ENCODE measurements at regions not wholly inside any gene's neighbourhood (a gene's known extent, or its start where the extent isn't known, plus 50 kb on each side); places are given as distances from the start of the nearest gene placed in this dataset.

DNA sequence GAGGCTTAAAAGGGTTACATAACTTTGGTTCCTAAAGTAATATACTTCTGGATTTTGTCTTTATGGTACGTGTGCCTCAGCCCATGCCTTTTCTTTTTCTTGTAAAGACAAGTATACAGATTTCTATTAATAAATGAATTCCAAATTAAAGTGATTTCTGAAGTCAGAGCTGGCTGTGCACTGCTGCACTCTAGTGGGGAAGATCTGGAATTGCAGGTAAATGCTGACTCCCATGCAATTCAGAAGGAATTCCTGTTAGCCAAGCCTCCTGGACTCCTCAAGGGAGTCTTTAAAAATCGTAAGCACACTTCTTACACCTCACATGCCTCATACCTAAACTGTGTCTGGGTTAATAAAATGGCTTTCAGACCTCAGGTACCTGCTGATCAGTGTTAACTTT is 118.4 kb upstream of the SLC7A1 start:
- DNase-seq (ENCODE audit: low read depth): no peak

GRCh38 chr13:29711776-29712175 is 116.3 kb upstream of the SLC7A1 start:
- peak; percentile 15 for DNase-seq (ENCODE audit: low read depth)

- no peak for DNase-seq (ENCODE audit: low read depth)
These were observed 115.0 kb upstream of the SLC7A1 start for GRCh38 chr13:29710511-29710910.

- peak; percentile 13 for DNase-seq (ENCODE audit: low read depth)
These were observed 114.0 kb upstream of the SLC7A1 start for GRCh38 chr13:29709407-29710069.

DNA sequence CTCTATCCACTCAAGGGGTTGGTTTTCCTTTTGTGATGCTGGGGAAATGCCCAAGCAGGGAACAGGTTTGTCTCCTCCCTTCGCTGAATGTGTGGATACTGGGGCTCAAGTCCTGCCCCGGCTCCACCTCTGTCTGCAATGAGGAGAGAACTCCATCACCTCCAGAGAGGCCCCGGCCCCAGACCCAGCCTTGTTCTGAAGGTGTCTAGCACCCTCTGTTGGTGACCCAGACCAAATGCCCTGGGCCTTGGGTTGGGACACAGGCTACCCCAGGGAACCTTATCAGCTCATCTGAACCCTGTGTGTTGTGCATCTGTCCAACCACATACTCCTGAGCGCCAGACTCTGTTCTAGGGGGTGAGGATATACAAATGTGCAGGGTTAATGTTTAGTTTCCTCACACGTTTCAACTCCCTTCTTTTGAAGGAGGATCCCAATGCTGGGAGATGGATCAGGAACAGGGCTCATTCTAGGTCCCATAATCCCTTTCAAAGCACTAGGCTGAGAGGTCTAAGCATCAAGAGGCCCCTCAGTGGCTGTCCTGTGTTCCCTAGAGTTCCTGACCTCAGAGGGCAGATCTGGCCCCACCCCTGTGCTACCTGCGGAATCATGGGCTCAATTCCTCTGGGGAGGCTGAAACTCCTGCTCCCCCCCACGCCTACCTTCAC is 112.5 kb upstream of the SLC7A1 start:
- peak; percentile 12 for DNase-seq (ENCODE audit: low read depth)

DNA sequence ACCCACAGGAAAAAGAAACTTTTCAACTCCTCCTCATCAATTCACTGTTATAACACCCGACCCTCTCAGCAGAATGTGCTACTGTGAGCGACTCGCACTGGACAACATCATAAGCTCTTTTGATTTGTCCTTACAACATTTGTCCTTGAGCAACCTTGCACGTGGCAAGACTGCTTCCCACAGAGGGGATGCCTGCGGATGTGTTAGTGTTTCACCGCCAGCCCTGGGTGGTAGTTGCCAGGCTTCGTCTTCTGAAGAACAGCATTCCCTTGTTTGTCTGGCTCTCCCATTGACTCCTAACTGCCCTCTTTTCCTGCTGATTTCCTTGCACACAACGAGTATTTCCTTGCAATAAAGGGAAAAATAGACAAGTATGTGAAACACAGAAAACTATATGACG is 111.4 kb upstream of the SLC7A1 start:
- DNase-seq (ENCODE audit: low read depth): no peak

DNA sequence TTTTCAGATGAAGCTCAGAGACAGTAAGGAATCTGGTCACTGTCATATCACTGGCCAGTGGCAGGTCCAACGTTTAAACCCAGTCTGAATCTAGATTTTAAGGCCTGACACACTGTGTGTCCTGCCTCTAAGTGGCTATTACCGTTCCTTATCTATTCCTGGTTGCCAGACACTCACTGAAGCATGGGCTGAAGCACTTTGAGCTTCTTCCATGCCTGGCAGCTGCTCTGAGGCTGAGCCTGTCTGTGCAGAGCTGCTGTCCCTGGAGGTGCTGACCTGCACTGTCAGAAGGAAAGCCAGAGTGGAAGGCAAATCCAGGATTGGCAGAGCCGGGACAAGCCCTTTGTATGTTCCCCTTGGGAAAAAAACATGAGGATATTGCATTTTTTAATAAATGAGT is 109.2 kb upstream of the SLC7A1 start:
- DNase-seq (ENCODE audit: low read depth): no peak

GRCh38 chr13:29703421-29703820 is 107.9 kb upstream of the SLC7A1 start:
- DNase-seq (ENCODE audit: low read depth): no peak

DNA sequence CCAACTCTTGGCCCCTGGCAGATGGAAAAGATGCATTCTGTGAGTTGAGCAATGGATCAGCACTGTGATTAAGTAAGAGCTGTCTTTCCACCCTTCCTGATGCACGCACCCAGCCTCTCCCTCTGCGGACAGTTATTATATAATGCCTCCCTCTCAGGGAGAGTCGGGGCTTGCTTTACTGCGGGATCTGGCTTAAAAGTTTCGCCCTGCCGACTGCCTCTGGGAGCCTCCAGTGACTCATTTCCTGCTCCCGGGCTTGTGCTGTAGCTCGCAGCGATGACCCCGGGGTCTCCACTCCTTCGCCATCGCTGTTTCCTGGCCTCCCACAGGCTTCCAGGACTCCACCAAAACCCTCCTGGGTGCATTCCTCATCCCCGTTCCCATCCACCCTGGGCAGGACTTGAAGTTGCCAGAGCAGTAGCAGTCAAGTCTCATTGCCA is 107.4 kb upstream of the SLC7A1 start:
- no peak for DNase-seq (ENCODE audit: low read depth)

DNA sequence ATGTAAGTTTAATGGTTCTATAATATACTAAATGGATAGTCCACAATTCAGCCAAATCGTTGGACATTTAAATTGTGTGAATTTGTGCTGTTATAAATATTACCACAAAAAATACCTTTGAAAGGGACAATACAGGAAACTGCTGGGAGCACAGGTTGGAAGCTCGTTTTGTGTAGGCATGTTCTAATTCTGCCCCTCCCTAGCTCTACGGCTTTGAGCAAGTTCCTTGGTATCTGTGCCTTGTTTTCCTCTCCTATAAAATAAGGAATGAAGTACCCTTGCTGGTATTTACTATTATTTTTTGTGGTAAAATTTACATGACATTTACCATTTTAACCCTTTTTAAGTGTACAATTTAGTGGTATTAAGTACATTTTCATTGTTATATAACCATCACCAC is 102.6 kb upstream of the SLC7A1 start:
- DNase-seq (ENCODE audit: low read depth): no peak

DNA sequence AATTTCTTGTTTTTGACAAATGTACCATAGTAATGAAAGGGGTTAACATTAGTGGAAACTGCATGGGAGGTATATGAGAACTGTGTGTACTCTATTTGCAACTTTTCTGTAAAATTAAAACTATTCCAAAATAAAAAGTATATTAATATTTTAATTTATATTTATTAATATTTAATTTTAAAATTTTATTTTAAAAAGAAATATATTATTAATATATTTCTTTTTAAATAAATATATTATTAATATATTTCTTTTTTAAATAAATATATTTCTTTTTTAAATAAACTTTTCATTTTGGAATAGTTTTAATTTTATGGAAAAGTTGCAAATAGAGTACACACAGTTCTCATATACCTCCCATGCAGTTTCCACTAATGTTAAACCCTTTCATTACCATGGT is 101.1 kb upstream of the SLC7A1 start:
- DNase-seq (ENCODE audit: low read depth): no peak

- no peak for DNase-seq (ENCODE audit: low read depth)
These were observed 97.9 kb upstream of the SLC7A1 start for GRCh38 chr13:29693275-29693945.

GRCh38 chr13:29689548-29689947 is 94.1 kb upstream of the SLC7A1 start:
- DNase-seq (ENCODE audit: low read depth): no peak

GRCh38 chr13:29688193-29688592 is 92.7 kb upstream of the SLC7A1 start:
- no peak for DNase-seq (ENCODE audit: low read depth)

DNA sequence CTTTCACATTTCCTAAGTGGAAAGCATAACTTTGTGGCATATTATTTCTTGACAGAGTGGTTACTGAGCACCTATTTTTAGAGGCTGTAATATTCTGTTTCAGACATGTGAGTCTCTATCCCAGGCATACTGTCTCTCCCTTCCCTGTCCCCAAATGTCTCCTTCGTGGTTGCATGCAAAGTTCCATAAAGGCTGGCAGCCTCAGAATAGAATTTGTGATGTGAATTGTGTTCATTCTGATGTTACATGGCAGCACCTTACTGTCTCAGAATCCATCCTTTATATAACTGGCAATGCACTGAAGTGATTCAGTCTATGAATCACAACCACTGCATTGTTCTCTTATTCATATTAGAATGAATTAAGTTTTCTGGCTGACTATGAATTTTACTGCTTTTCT is 89.0 kb upstream of the SLC7A1 start:
- no peak for DNase-seq (ENCODE audit: low read depth)

DNA sequence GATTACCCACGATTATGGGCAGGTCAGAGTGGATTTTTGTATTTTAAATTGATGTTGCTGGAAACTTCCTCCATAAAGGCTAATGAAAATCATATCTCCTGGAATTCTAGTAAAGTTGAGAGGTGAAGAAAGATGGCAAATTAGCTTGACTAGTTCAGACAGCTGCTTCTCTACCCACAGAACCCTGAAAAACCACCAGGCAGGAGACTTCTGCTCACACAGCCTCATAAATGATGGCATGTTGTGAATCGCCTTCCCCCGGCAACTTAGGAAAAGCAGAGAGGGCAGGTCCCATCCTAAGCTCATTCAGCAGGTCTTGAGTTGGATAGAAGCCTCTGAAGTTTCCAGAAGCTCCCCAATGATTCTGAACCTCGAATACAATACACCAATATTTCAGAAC is 87.6 kb upstream of the SLC7A1 start:
- DNase-seq (ENCODE audit: low read depth): no peak

DNA sequence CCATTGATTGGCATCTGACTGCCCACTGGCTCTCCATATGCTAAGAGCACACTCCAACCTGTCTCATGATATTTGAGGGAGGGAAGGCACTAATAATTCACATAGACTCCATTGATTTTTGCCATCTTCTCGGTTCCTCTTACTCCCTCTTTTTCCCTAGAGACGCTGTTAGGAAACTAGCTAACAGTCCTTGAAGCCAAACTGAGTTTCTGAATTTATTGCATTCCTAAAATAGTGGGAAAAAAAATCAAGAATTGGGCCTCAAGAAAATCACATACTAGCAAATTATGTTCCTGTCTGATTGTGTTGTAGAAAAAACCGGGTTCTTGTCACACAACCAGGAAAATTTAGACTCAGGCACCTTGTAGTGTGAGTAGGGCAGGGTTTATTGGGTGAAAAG is 86.4 kb upstream of the SLC7A1 start:
- no peak for DNase-seq (ENCODE audit: low read depth)

- DNase-seq (ENCODE audit: low read depth): no peak
These were observed 84.0 kb upstream of the SLC7A1 start for GRCh38 chr13:29679396-29680053.

- no peak for DNase-seq (ENCODE audit: low read depth)
These were observed 82.1 kb upstream of the SLC7A1 start for GRCh38 chr13:29677627-29678026.

DNA sequence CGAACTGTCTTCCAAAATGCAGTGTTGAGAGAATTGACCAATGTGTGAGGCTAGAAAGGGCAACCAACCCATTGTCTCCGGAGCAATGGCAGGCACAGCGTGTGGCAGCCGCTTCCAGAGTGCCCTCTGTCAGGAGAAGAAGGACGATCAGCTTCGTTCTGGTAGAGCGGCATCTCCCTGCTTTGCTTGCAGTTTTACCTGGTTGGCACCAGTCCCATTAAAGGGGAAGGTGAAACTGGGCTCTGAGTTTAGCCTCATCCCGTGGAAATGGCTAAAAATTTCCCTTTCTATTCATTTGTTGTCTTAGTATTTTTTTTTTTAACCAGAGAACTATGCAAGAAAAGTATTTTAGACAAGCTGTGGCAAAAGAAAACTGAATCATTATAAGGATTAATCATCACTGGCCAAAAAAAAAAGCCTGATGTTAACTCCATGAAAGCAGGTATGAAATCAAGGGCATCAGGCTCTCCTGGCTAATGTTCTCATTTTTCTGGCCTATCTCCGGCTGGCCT is 81.5 kb upstream of the SLC7A1 start:
- peak; percentile 13 for DNase-seq (ENCODE audit: low read depth)

DNA sequence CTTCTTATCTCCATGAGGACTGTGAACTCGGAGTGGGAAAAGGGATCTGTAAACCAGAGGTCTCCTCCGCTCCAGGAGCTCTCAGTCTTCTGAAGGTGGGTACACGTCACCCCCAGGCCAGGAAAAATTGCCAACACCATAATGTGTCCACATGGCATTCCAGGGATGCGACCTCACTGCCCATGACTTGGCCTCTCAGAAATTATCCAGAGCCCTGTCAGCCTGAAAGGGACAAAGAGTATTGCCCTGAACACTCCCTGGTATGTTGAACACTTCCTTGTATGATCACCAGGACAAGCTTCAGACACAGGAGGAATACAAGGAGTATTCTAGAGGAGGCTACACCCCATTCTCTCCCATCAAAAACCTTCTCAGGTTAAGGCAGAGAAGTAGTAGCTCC is 81.0 kb upstream of the SLC7A1 start:
- DNase-seq (ENCODE audit: low read depth): peak; percentile 20

DNA sequence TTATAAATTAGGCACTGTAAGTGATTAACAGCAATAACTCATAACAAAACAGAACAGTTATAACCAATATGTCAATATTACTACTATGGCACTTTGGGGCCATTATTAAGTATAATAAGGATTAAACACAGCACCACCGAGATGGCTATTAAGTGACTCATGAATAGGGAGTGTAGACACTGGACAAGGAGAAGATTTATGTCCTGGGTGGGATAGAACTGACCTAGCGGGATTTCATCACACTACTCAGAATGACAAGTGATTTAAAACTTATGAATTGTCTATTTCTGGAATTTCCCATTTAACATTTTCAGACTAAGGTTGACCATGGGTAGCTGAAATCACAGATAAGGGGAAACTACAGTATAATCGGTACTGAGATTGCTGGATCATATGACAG is 79.0 kb upstream of the SLC7A1 start:
- peak; percentile 54 for DNase-seq (ENCODE audit: low read depth)

DNA sequence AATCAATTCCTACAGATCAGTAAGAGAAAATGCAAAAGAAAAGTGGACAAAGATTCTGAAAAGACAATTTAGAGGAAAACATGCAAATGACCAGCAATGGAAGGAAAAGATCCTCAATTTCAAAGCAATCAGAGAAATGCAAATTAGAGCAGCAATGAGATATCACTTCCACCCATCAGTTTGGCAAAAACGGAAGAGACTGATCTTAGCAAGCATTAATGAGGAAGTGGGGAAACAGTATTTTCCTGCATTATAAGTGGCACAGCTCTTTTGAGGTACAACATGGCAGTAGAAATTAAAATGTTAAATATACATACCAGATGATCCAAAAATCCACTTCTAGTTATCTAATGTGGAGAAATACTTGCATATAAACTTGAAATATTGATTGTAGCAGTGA is 69.1 kb upstream of the SLC7A1 start:
- DNase-seq (ENCODE audit: low read depth): no peak

Data from renal cortical epithelial cell (primary cell).